ENCODE measurements at regions not wholly inside any gene's neighbourhood (a gene's known extent, or its start where the extent isn't known, plus 50 kb on each side); places are given as distances from the start of the nearest gene placed in this dataset.

GRCh38 chr4:128707864-128708263 is 101.6 kb upstream of the JADE1 start:
- Histone ChIP-seq H3K9me3 (ENCODE audit: control insufficient read depth, insufficient read depth, low read depth, low read length) (no peaks in the 10 kb centered on the region), H3K27ac (ENCODE audit: extremely low read depth, low read depth, low read length) (no peak overlapping the region), H3K4me1 (ENCODE audit: control insufficient read depth, insufficient read depth, low read length) (no peaks in the 10 kb centered on the region), H3K36me3 (ENCODE audit: control insufficient read depth in 2 of 2, insufficient read depth in 1 of 2, low read length in 2 of 2) (no peaks in the 10 kb centered on the region), H3K4me3 (ENCODE audit: low read depth, low read length) (no peak overlapping the region)
- POLR2A ChIA-PET = no interaction called here
- TF ChIP-seq ZNF560 (tag by site-specific recombination; IDR thresholded peaks at IDR 0.05; ENCODE audit: borderline replicate concordance) (no peak), KLF10 (tag by site-specific recombination; IDR thresholded peaks at IDR 0.05) (no peak), ZNF175 (tag by site-specific recombination; IDR thresholded peaks at IDR 0.05) (no peak)
- CTCF ChIA-PET = no interaction called here

- no peak overlapping the region for H3K27ac ChIP-seq (ENCODE audit: extremely low read depth, low read depth, low read length)
- no peaks in the 10 kb centered on the region for H3K36me3 ChIP-seq (ENCODE audit: control insufficient read depth in 2 of 2, insufficient read depth in 1 of 2, low read length in 2 of 2)
- POLR2A ChIA-PET = no interaction called here
- CTCF ChIA-PET = no interaction called here
- TF ChIP-seq MZF1 (tag by site-specific recombination; IDR thresholded peaks at IDR 0.05; ENCODE audit: borderline replicate concordance) (no peak), ZSCAN23 (tag by site-specific recombination; IDR thresholded peaks at IDR 0.05) (no peak)
- no peaks in the 10 kb centered on the region for H3K9me3 ChIP-seq (ENCODE audit: control insufficient read depth, insufficient read depth, low read depth, low read length)
- H3K4me3 ChIP-seq (ENCODE audit: low read depth, low read length) = no peak overlapping the region
- no peaks in the 10 kb centered on the region for H3K4me1 ChIP-seq (ENCODE audit: control insufficient read depth, insufficient read depth, low read length)
These were observed 105.6 kb upstream of the JADE1 start for GRCh38 chr4:128703948-128704347.

- ChIA-PET CTCF (no interaction called here), POLR2A (no interaction called here)
- TF ChIP-seq ZNF701 (tag by site-specific recombination; IDR thresholded peaks at IDR 0.05) = no peak
- no peak for TF ChIP-seq ZNF544 (tag by site-specific recombination; IDR thresholded peaks at IDR 0.05)
- no peak for TF ChIP-seq ZNF146 (tag by site-specific recombination; IDR thresholded peaks at IDR 0.05)
- no peak for TF ChIP-seq MEIS1 (CRISPR knock-in tag; IDR thresholded peaks at IDR 0.05; ENCODE audit: borderline replicate concordance)
- TF ChIP-seq ZNF280C (tag by site-specific recombination; IDR thresholded peaks at IDR 0.05) = no peak
- TF ChIP-seq ZNF561 (tag by site-specific recombination; IDR thresholded peaks at IDR 0.05; ENCODE audit: borderline replicate concordance) = no peak
- no peak for TF ChIP-seq ZFP37 (tag by site-specific recombination; IDR thresholded peaks at IDR 0.05)
- no peak for TF ChIP-seq GLIS2 (tag by site-specific recombination; IDR thresholded peaks at IDR 0.05)
- no peak for TF ChIP-seq ZBTB26 (tag by site-specific recombination; optimal IDR thresholded peaks at IDR 0.05)
- TF ChIP-seq ZNF223 (tag by site-specific recombination; IDR thresholded peaks at IDR 0.05) = no peak
- no peak for TF ChIP-seq PATZ1 (tag by site-specific recombination; IDR thresholded peaks at IDR 0.05)
- TF ChIP-seq ZNF560 (tag by site-specific recombination; IDR thresholded peaks at IDR 0.05; ENCODE audit: borderline replicate concordance) = no peak
- no peak for TF ChIP-seq ZNF121 (tag by site-specific recombination; IDR thresholded peaks at IDR 0.05)
- TF ChIP-seq BCL6B (tag by site-specific recombination; IDR thresholded peaks at IDR 0.05) = no peak
- TF ChIP-seq ZSCAN30 (tag by site-specific recombination; IDR thresholded peaks at IDR 0.05) = no peak
- TF ChIP-seq ZNF202 (tag by site-specific recombination; IDR thresholded peaks at IDR 0.05; ENCODE audit: borderline replicate concordance) = no peak
- no peak for TF ChIP-seq BCL11B (tag by site-specific recombination; IDR thresholded peaks at IDR 0.05; ENCODE audit: low read depth)
- TF ChIP-seq ZNF416 (tag by site-specific recombination; IDR thresholded peaks at IDR 0.05) = no peak
- no peak for TF ChIP-seq ZNF473 (tag by site-specific recombination; IDR thresholded peaks at IDR 0.05)
- no peak for TF ChIP-seq CTCF (tag by site-specific recombination; IDR thresholded peaks at IDR 0.05)
These were observed 108.7 kb upstream of the JADE1 start for GRCh38 chr4:128700659-128701350.

More at GRCh38 chr4:128700659-128701350, 108.7 kb upstream of the JADE1 start:
- no peaks in the 10 kb centered on the region for H3K4me1 ChIP-seq (ENCODE audit: control insufficient read depth, insufficient read depth, low read length)
- H3K9me3 ChIP-seq (ENCODE audit: control insufficient read depth, insufficient read depth, low read depth, low read length) = no peaks in the 10 kb centered on the region
- H3K4me3 ChIP-seq (ENCODE audit: low read depth, low read length) = no peak overlapping the region
- no peaks in the 10 kb centered on the region for H3K36me3 ChIP-seq (ENCODE audit: control insufficient read depth in 2 of 2, insufficient read depth in 1 of 2, low read length in 2 of 2)
- no peak overlapping the region for H3K27ac ChIP-seq (ENCODE audit: extremely low read depth, low read depth, low read length)

All from HEK293 (cell line).